Common myeloid progenitor, CD34-positive (primary cell): ENCODE measurements at regions not wholly inside any gene's neighbourhood (a gene's known extent, or its start where the extent isn't known, plus 50 kb on each side); places are given as distances from the start of the nearest gene placed in this dataset.

Source experiments
- CTCF ChIA-PET: fragments of 350-600 bp; sonication (Branson Sonifier 250); formaldehyde crosslinking; loops from one replicate; lab custom pipeline; 2021; ENCODE audit warnings: antibody characterized with exemption; lab: Charles Lee
- POLR2A ChIA-PET: fragments of 350-600 bp; sonication (Branson Sonifier 250); formaldehyde crosslinking; loops from one replicate; lab custom pipeline; 2021; ENCODE audit warnings: antibody characterized with exemption; lab: Charles Lee
- DNase-seq, 3 donors: peaks; one replicate each; pipeline versions ENCODE4 v3.0.0 to v3.0.0-alpha.2; 2013
- H3K27ac ChIP-seq, 2 experiments: 1 replicate in 1 of 2; 2 replicates in 1 of 2; pipeline ENCODE4 v1.7.0; 2013; ENCODE audit warnings: inconsistent platforms in 2 of 2, low read length in 2 of 2, mild to moderate bottlenecking in 2 of 2, low read depth in 1 of 2, moderate library complexity in 1 of 2; ENCODE audit not compliant: severe bottlenecking in 2 of 2, insufficient read depth in 1 of 2, poor library complexity in 1 of 2
- H3K27me3 ChIP-seq, 5 experiments: replicated peaks in 2 of 5; 1 replicate in 3 of 5; 2 replicates in 2 of 5; pipeline versions ENCODE4 v1.6.1 to v1.7.0; 2013; ENCODE audit warnings: low read length in 4 of 5, mild to moderate bottlenecking in 2 of 5, moderate library complexity in 2 of 5, inconsistent platforms in 1 of 5; ENCODE audit not compliant: insufficient read depth in 5 of 5, control insufficient read depth in 4 of 5
- H3K36me3 ChIP-seq, 4 experiments: 1 replicate in 2 of 4; 2 replicates in 2 of 4; pipeline versions ENCODE4 v1.6.1 to v1.7.0; 2013; ENCODE audit warnings: low read length in 3 of 4, control low read depth in 1 of 4, mild to moderate bottlenecking in 1 of 4; ENCODE audit not compliant: control insufficient read depth in 4 of 4, insufficient read depth in 4 of 4
- H3K4me1 ChIP-seq, 4 experiments: 1 replicate in 3 of 4; 2 replicates in 1 of 4; pipeline versions ENCODE4 v1.6.1 to v1.7.1; 2013; ENCODE audit warnings: low read length in 3 of 4, mild to moderate bottlenecking in 3 of 4, control low read depth in 1 of 4, inconsistent platforms in 1 of 4, moderate library complexity in 1 of 4; ENCODE audit not compliant: control insufficient read depth in 4 of 4, insufficient read depth in 4 of 4; ENCODE audit errors: control extremely low read depth in 1 of 4
- H3K4me3 ChIP-seq, 7 experiments: 1 replicate in 4 of 7; 2 replicates in 3 of 7; pipeline versions ENCODE4 v1.5.1 to v1.7.0; 2013; ENCODE audit warnings: mild to moderate bottlenecking in 7 of 7, low read length in 6 of 7, moderate library complexity in 6 of 7, inconsistent platforms in 2 of 7, low read depth in 2 of 7, control low read depth in 1 of 7; ENCODE audit not compliant: insufficient read depth in 4 of 7, control insufficient read depth in 1 of 7; ENCODE audit errors: extremely low read depth in 1 of 7
- H3K9me3 ChIP-seq, 5 experiments: 1 replicate in 4 of 5; 2 replicates in 1 of 5; pipeline versions ENCODE4 v1.6.1 to v1.7.1; 2013; ENCODE audit warnings: low read length in 4 of 5, mild to moderate bottlenecking in 2 of 5, inconsistent platforms in 1 of 5, low read depth in 1 of 5, moderate library complexity in 1 of 5; ENCODE audit not compliant: control insufficient read depth in 4 of 5, insufficient read depth in 2 of 5; ENCODE audit errors: control extremely low read depth in 1 of 5
- WGBS: methylation state at CpG from one replicate; pipeline ENCODE4 v1.1.5; 2013; ENCODE audit not compliant: insufficient coverage; 5-methylcytosine and 5-hydroxymethylcytosine counted together

- Histone ChIP-seq H3K36me3 (no peaks in the 10 kb centered on the region), H3K27ac (no peak overlapping the region), H3K27me3 (no peaks in the 10 kb centered on the region), H3K4me3 (no peak overlapping the region), H3K4me1 (no peaks in the 10 kb centered on the region), H3K9me3 (no peaks in the 10 kb centered on the region)
- DNase-seq, result no peak
- ChIA-PET POLR2A (no interaction called here), CTCF (no interaction called here)
Observed at GRCh38 chr16:62657116-62657515, 620.9 kb upstream of the CDH8 start.

DNA sequence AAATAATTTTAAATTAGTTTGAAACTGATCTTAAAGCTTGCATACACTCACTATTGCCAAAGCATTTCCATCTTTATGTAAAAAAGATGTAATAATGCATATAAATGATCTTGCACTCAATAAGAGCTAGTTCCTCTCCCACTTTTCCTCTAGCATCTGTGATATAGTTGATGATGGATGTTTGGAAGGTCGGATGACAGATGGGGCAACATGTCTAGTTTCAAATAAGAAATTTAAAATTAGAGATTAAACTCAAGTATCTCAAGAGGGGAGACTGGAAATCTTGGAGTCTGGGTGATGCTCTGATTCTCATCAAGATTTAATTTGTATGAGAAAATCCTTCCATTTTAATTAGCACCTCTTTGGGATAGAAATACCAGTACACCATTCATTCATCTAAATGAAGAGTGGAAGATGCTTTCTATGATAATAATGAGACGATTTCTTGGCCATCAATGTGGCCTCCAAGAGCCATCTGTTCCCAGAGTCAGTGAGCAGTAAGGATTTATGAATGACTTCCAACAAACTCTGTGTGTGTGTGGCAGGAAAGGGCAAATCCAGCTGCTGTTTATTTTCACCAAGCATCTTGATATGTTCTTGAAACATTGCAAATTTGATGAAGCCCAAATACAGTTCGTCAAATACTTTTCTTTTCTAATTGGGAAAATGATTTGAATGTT, 616.3 kb upstream of the CDH8 start:
- ChIA-PET POLR2A (no interaction called here), CTCF (no interaction called here)
- Histone ChIP-seq H3K27ac (no peak overlapping the region), H3K36me3 (no peaks in the 10 kb centered on the region), H3K27me3 (no peaks in the 10 kb centered on the region), H3K9me3 (peaks cover 0 to 3% (median 0%) of the 10 kb centered on the region in 5 experiments), H3K4me1 (no peaks in the 10 kb centered on the region), H3K4me3 (no peak overlapping the region)
- no peak for DNase-seq
- WGBS, result 83% methylated on average over 1 of the region's 3 CpGs

DNA sequence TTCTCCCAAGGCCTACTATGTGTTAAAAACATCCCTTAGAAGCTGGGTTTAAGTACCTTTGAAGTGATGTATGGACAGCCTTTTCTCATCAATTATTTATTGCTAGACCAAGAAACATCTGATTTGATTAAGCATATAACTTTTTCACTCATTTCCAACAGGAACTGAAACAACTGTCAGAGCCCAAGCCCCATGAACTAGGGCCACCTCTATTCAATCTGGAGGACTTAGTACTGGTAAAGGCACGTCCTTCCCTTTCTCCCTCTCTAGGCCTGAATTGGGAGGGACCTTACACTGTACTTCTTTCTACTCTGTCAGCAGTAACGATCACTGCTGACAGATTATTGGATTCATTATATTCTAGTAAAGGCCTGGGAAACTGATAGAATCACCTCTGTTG, 612.0 kb upstream of the CDH8 start:
- H3K36me3 ChIP-seq, result no peaks in the 10 kb centered on the region
- POLR2A ChIA-PET, result no interaction called here
- H3K27me3 ChIP-seq, result no peaks in the 10 kb centered on the region
- WGBS, result 100% methylated on average over 2 of the region's 2 CpGs
- no peaks in the 10 kb centered on the region for H3K4me1 ChIP-seq
- CTCF ChIA-PET, result no interaction called here
- no peak overlapping the region for H3K4me3 ChIP-seq
- DNase-seq, result no peak
- peaks cover 0 to 25% (median 11%) of the 10 kb centered on the region in 5 experiments for H3K9me3 ChIP-seq
- no peak overlapping the region for H3K27ac ChIP-seq

GRCh38 chr16:62644030-62644812, 608.0 kb upstream of the CDH8 start:
- Histone ChIP-seq H3K27ac (no peak overlapping the region), H3K4me1 (no peaks in the 10 kb centered on the region), H3K36me3 (no peaks in the 10 kb centered on the region), H3K27me3 (no peaks in the 10 kb centered on the region), H3K4me3 (no peak overlapping the region), H3K9me3 (peaks cover 0 to 25% (median 11%) of the 10 kb centered on the region in 5 experiments)
- POLR2A ChIA-PET, result no interaction called here
- WGBS, result 97% methylated on average over 9 of the region's 10 CpGs
- DNase-seq, result no peak
- CTCF ChIA-PET, result no interaction called here

- Histone ChIP-seq H3K36me3 (no peaks in the 10 kb centered on the region), H3K4me1 (no peaks in the 10 kb centered on the region), H3K27me3 (no peaks in the 10 kb centered on the region), H3K4me3 (no peak overlapping the region), H3K9me3 (peaks cover 0 to 22% (median 11%) of the 10 kb centered on the region in 5 experiments), H3K27ac (no peak overlapping the region)
- CTCF ChIA-PET, result no interaction called here
- no peak for DNase-seq
- 67% methylated on average over 2 of the region's 2 CpGs for WGBS
- POLR2A ChIA-PET, result no interaction called here
Observed at GRCh38 chr16:62642677-62643076, 606.4 kb upstream of the CDH8 start.

DNA sequence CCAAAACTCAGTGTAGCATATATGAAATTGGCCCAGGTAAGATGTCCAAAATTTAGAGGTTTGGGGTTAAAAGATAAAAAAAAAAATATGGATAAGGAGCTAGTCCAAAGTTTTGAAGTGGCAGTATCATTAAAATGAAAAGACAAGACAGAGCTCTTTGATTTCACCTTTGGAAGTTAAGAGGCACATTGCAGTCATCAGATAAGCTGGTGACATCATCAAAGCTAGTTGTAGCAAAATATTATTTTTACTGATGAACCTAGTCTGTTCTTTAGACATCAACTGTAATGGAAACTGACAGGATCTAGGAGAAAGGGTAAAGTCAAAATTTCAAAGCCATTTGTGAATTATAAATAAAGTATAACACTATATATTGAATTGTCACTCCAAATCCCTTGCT, 603.7 kb upstream of the CDH8 start:
- Histone ChIP-seq H3K4me1 (no peaks in the 10 kb centered on the region), H3K9me3 (peaks cover 0 to 9% (median 0%) of the 10 kb centered on the region in 5 experiments), H3K27ac (no peak overlapping the region), H3K36me3 (no peaks in the 10 kb centered on the region), H3K4me3 (no peak overlapping the region), H3K27me3 (no peaks in the 10 kb centered on the region)
- DNase-seq, result no peak
- ChIA-PET POLR2A (interaction anchor here (0.7 kb wide), 1 partner anchor 839 kb away, joined by 5 read pairs; no protein-coding TSS in a partner anchor), CTCF (no interaction called here)
